ENCODE measurements at regions not wholly inside any gene's neighbourhood (a gene's known extent, or its start where the extent isn't known, plus 50 kb on each side); places are given as distances from the start of the nearest gene placed in this dataset.
"Not testable (repeated sequence)": the region's sequence is repeated elsewhere in the genome, so short reads cannot be mapped to it uniquely, and the experiment has no call there.

GRCh38 chr2:16185801-16186272 lies 245.5 kb downstream of the MYCN start:
- Mint-ChIP-seq H3K4me1 (ENCODE audit: low read depth) (no peaks in the 10 kb centered on the region), H3K27me3 (ENCODE audit: low read depth) (no peaks in the 10 kb centered on the region)

DNA sequence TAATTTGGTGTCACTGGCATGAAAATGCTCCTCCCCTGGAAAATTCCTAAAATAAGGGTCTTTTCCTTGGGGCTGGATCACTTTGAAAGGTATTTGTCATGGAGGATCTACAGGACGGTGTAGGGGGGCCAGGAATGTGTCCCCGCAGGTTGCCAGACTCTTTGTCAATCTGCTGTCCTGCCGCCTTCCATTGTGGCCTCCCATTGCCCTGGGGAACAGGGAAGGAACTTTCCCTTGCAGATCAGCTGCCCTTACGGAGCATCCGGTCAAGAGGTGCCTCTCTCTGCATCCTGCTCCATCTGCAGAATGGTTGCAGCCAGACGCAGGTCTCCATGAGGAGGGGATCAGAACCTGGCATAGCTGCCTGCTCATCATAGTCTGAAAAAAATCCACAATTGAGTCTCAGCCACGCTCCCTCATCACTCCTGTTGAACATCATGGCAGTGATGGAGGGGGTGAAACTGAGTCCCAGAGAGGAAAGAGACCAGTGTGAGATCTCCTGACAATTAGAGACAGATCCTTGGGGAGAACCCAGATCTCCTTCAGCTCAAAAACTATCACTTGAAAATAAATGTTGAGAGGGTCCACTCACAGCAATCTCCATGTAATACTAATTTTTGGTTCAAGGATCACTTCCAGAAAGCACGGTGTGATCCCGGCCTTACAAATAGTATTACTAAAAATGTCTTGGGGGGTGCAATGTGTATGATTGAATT lies 244.8 kb downstream of the MYCN start:
- intact Hi-C loops (cut with micrococcal nuclease), result no loop called here
- Mint-ChIP-seq H3K36me3 (ENCODE audit: low read depth) (no peaks in the 10 kb centered on the region), H3K4me3 (ENCODE audit: low read depth) (no peak overlapping the region)

More at GRCh38 chr2:16185801-16186272, 245.5 kb downstream of the MYCN start:
- H3K4me3 Mint-ChIP-seq (ENCODE audit: low read depth), result no peak overlapping the region
- intact Hi-C loops (cut with micrococcal nuclease), result no loop called here
- H3K27ac Mint-ChIP-seq, result no peak overlapping the region
- no peak for DNase-seq (ENCODE audit: low spot score)
- H3K36me3 Mint-ChIP-seq (ENCODE audit: low read depth), result no peaks in the 10 kb centered on the region
- no peaks in the 10 kb centered on the region for H3K9me3 Mint-ChIP-seq

GRCh38 chr2:16184341-16184890 lies 244.1 kb downstream of the MYCN start:
- DNase-seq (ENCODE audit: low spot score), result no peak
- no peaks in the 10 kb centered on the region for H3K36me3 Mint-ChIP-seq (ENCODE audit: low read depth)
- H3K4me1 Mint-ChIP-seq (ENCODE audit: low read depth), result no peaks in the 10 kb centered on the region
- H3K27ac Mint-ChIP-seq, result no peak overlapping the region
- H3K27me3 Mint-ChIP-seq (ENCODE audit: low read depth), result no peaks in the 10 kb centered on the region
- intact Hi-C loops (cut with micrococcal nuclease), result no loop called here
- H3K9me3 Mint-ChIP-seq, result no peaks in the 10 kb centered on the region
- H3K4me3 Mint-ChIP-seq (ENCODE audit: low read depth), result no peak overlapping the region

More for the DNA sequence above, 244.8 kb downstream of the MYCN start:
- Mint-ChIP-seq H3K27me3 (ENCODE audit: low read depth) (no peaks in the 10 kb centered on the region), H3K4me1 (ENCODE audit: low read depth) (no peaks in the 10 kb centered on the region), H3K9me3 (no peaks in the 10 kb centered on the region), H3K27ac (no peak overlapping the region)
- DNase-seq (ENCODE audit: low spot score), result no peak

GRCh38 chr2:16183345-16183744 lies 243.0 kb downstream of the MYCN start:
- H3K27me3 Mint-ChIP-seq (ENCODE audit: low read depth), result no peaks in the 10 kb centered on the region
- DNase-seq (ENCODE audit: low spot score), result no peak
- no peaks in the 10 kb centered on the region for H3K9me3 Mint-ChIP-seq
- no peak overlapping the region for H3K4me3 Mint-ChIP-seq (ENCODE audit: low read depth)
- H3K36me3 Mint-ChIP-seq (ENCODE audit: low read depth), result no peaks in the 10 kb centered on the region
- H3K4me1 Mint-ChIP-seq (ENCODE audit: low read depth), result no peaks in the 10 kb centered on the region
- intact Hi-C loops (cut with micrococcal nuclease), result no loop called here
- no peak overlapping the region for H3K27ac Mint-ChIP-seq

- H3K27me3 Mint-ChIP-seq (ENCODE audit: low read depth), result no peaks in the 10 kb centered on the region
- H3K4me3 Mint-ChIP-seq (ENCODE audit: low read depth), result no peak overlapping the region
- H3K36me3 Mint-ChIP-seq (ENCODE audit: low read depth), result no peaks in the 10 kb centered on the region
- no peaks in the 10 kb centered on the region for H3K9me3 Mint-ChIP-seq
- intact Hi-C loops (cut with micrococcal nuclease), result no loop called here
- H3K4me1 Mint-ChIP-seq (ENCODE audit: low read depth), result no peaks in the 10 kb centered on the region
- DNase-seq (ENCODE audit: low spot score), result no peak
- H3K27ac Mint-ChIP-seq, result no peak overlapping the region
Measured at GRCh38 chr2:16182841-16183240, 242.5 kb downstream of the MYCN start.

GRCh38 chr2:16182311-16182815 lies 242.0 kb downstream of the MYCN start:
- intact Hi-C loops (cut with micrococcal nuclease); H3K4me1 Mint-ChIP-seq (ENCODE audit: low read depth); H3K9me3 Mint-ChIP-seq; H3K27me3 Mint-ChIP-seq (ENCODE audit: low read depth); H3K36me3 Mint-ChIP-seq (ENCODE audit: low read depth); H3K4me3 Mint-ChIP-seq (ENCODE audit: low read depth); DNase-seq (ENCODE audit: low spot score); H3K27ac Mint-ChIP-seq: not testable (repeated sequence)

- H3K27me3 Mint-ChIP-seq (ENCODE audit: low read depth), result no peaks in the 10 kb centered on the region
- H3K9me3 Mint-ChIP-seq, result no peaks in the 10 kb centered on the region
- DNase-seq (ENCODE audit: low spot score), result no peak
- H3K36me3 Mint-ChIP-seq (ENCODE audit: low read depth), result no peaks in the 10 kb centered on the region
- H3K4me1 Mint-ChIP-seq (ENCODE audit: low read depth), result no peaks in the 10 kb centered on the region
- H3K27ac Mint-ChIP-seq, result no peak overlapping the region
- no peak overlapping the region for H3K4me3 Mint-ChIP-seq (ENCODE audit: low read depth)
- intact Hi-C loops (cut with micrococcal nuclease), result no loop called here
Measured at GRCh38 chr2:16181741-16182090, 241.4 kb downstream of the MYCN start.

DNA sequence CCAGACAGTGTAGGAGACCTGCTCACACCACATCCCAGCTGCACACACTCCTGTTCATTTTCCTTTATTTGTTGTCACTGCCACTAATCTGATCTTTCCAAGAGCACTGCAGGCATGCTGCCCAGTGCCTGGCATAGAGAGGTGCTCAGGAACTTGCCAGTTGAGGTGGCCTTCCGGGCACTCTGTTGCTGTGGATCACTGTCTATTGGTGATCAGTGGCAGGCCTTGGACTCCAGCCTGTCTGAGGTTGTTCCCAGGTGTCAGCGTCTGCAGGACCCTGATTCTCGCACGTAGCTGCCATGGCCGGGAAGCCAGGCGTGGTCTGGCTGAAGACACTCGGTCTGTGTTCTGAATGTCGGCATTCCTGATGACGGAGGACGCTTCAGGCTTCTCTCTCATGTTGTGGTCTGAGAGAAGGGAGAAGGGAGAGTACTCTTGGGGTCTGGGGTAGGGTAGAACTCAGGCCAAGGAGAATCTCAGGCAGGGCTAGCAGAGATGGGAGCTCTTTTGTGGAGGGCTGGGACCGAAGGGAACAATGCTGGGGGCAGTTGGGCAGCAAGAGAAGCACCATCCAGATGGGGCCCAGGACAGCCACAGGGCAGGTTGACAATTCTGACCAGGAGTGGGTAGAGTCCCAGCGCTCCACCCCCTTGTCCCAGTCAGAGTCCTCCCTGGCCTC lies 240.9 kb downstream of the MYCN start:
- intact Hi-C loops (cut with micrococcal nuclease), result no loop called here
- no peaks in the 10 kb centered on the region for H3K27me3 Mint-ChIP-seq (ENCODE audit: low read depth)

DNA sequence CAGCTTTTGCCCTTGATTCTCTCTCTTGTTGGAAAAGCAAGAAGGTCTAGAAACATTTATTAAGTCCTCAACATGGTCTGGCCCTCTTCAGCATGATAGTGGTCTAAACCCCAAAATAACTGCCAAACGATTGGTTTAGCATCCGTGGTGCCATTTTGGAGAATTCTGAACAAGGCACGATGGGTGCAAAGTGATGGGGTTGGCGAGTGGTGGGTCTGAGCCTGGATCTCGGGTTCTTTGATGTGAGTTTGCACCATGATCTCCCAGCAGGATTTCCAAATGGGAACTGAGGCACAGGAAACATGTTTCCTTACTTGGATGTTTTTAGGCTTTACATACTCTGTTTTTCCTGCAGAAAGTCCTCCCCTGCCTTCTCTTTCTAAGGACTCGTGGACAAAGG lies 240.3 kb downstream of the MYCN start:
- DNase-seq (ENCODE audit: low spot score), result no peak
- intact Hi-C loops (cut with micrococcal nuclease), result no loop called here
- Mint-ChIP-seq H3K27me3 (ENCODE audit: low read depth) (no peaks in the 10 kb centered on the region), H3K4me3 (ENCODE audit: low read depth) (no peak overlapping the region), H3K4me1 (ENCODE audit: low read depth) (no peaks in the 10 kb centered on the region), H3K36me3 (ENCODE audit: low read depth) (no peaks in the 10 kb centered on the region), H3K27ac (no peak overlapping the region), H3K9me3 (no peaks in the 10 kb centered on the region)

More for the DNA sequence above, 240.9 kb downstream of the MYCN start:
- no peaks in the 10 kb centered on the region for H3K9me3 Mint-ChIP-seq
- H3K36me3 Mint-ChIP-seq (ENCODE audit: low read depth), result no peaks in the 10 kb centered on the region
- no peak overlapping the region for H3K4me3 Mint-ChIP-seq (ENCODE audit: low read depth)
- H3K4me1 Mint-ChIP-seq (ENCODE audit: low read depth), result no peaks in the 10 kb centered on the region
- no peak overlapping the region for H3K27ac Mint-ChIP-seq
- no peak for DNase-seq (ENCODE audit: low spot score)

DNA sequence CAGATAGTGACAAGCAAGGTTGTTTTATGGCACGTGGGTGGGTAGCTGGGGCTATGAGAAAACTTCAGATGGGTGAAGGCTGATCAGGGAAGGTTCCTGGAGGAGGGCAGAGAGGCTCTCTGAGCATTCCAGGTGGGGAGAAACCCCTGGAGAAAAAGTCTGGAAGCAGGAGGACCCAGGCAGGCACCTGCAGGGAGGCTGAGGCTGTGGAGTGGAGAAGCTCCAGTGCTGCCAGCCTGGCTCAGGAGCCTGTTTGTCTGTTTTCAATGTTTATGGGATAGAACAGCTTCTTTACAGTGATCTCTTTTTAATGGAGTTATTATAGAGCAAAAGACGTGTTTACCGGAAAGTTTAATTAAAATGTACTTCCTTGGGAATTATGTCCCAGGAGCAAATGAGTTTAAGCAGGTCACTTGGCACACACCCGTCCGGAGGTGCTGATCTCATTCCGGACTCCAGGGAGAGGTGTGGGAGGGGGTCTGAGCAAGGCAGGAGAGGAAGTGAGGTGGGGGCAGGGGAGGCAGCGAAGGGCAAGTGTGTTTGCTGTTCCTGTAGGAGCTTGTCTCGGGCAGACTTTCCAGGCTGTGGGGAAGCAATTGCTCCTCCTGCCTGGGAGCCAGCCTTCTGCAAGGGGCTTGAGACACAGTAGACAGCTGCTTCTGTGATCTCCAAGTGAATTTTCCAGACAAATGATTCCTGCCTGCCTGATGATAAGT lies 239.5 kb downstream of the MYCN start:
- Mint-ChIP-seq H3K27me3 (ENCODE audit: low read depth) (no peaks in the 10 kb centered on the region), H3K36me3 (ENCODE audit: low read depth) (no peaks in the 10 kb centered on the region), H3K4me1 (ENCODE audit: low read depth) (no peaks in the 10 kb centered on the region), H3K27ac (no peak overlapping the region), H3K9me3 (no peaks in the 10 kb centered on the region), H3K4me3 (ENCODE audit: low read depth) (no peak overlapping the region)
- no peak for DNase-seq (ENCODE audit: low spot score)
- intact Hi-C loops (cut with micrococcal nuclease), result no loop called here

DNA sequence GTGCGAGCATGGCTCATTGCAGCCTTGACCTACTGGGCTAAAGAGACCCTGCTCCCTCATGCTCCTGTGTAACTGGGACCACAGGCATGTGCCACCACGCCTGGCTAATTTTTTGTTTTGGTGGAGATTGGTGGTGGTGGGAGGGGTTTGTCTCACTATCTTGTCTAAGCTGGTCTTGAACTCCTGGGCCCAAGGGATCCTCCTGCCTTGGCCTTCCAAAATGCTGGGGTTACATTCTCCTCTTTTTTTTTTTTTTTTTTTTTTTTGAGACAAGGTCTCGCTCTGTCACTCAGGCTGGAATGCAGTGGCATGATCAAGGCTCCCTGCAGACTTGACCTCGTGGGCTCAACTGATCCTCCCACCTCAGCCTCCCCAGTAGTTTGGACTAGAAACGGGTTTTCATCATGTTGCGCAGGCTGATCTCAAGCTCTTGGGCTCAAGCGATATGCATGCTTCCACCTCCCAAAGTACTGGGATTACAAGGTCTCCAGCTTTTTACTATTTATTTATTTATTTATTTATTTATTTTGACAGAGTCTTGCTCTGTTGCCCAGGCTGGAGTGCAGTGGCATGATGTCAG lies 238.3 kb downstream of the MYCN start:
- Mint-ChIP-seq H3K27me3 (ENCODE audit: low read depth) (no peaks in the 10 kb centered on the region), H3K36me3 (ENCODE audit: low read depth) (no peaks in the 10 kb centered on the region), H3K4me1 (ENCODE audit: low read depth) (no peaks in the 10 kb centered on the region), H3K4me3 (ENCODE audit: low read depth) (no peak overlapping the region), H3K27ac (no peak overlapping the region), H3K9me3 (no peaks in the 10 kb centered on the region)
- intact Hi-C loops (cut with micrococcal nuclease), result no loop called here
- no peak for DNase-seq (ENCODE audit: low spot score)

GRCh38 chr2:16177671-16178180 lies 237.4 kb downstream of the MYCN start:
- no peaks in the 10 kb centered on the region for H3K9me3 Mint-ChIP-seq

More at GRCh38 chr2:16177671-16178180, 237.4 kb downstream of the MYCN start:
- H3K4me3 Mint-ChIP-seq (ENCODE audit: low read depth), result no peak overlapping the region
- no peak overlapping the region for H3K27ac Mint-ChIP-seq
- DNase-seq (ENCODE audit: low spot score), result no peak
- H3K27me3 Mint-ChIP-seq (ENCODE audit: low read depth), result no peaks in the 10 kb centered on the region
- intact Hi-C loops (cut with micrococcal nuclease), result no loop called here
- H3K36me3 Mint-ChIP-seq (ENCODE audit: low read depth), result no peaks in the 10 kb centered on the region
- H3K4me1 Mint-ChIP-seq (ENCODE audit: low read depth), result no peaks in the 10 kb centered on the region

Measured in activated T-helper 2 cell treated with anti-CD3 and anti-CD28 coated beads, Interferon-gamma antibody, Interleukin-2, Interleukin-4, amounts not matched to agents 10 μg/mL and 5 μg/mL and 100 μg/mL, durations not matched to agents 14 hours and 24 hours and 36 hours (primary cell).